ENCODE measurements at regions not wholly inside any gene's neighbourhood (a gene's known extent, or its start where the extent isn't known, plus 50 kb on each side); places are given as distances from the start of the nearest gene placed in this dataset.

- DNase-seq (ENCODE audit: low read depth, low spot score) (no peak), ATAC-seq (no peak)
- TF ChIP-seq CEBPB (IDR thresholded peaks at IDR 0.05; ENCODE audit: low read depth) (no peak), POLR2AphosphoS5 (IDR thresholded peaks at IDR 0.05; ENCODE audit: low read depth, low read length) (no peak), EZH2 (IDR thresholded peaks at IDR 0.05) (no peak), ZNF274 (IDR thresholded peaks at IDR 0.05; ENCODE audit: low read depth, low read length) (no peak), ATF3 (IDR thresholded peaks at IDR 0.05) (no peak), REST (IDR thresholded peaks at IDR 0.05; ENCODE audit: low read depth) (no peak), EGR1 (IDR thresholded peaks at IDR 0.05; ENCODE audit: low read depth) (no peak), SIN3A (IDR thresholded peaks at IDR 0.05; ENCODE audit: low read depth) (no peak)
- Histone ChIP-seq H3K79me2 (ENCODE audit: insufficient read depth, low read length) (no peaks in the 10 kb centered on the region), H3K27me3 (ENCODE audit: insufficient read depth, low read length) (no peaks in the 10 kb centered on the region), H4K20me1 (ENCODE audit: insufficient read depth) (no peaks in the 10 kb centered on the region), H3K4me2 (ENCODE audit: low read length) (no peak overlapping the region), H2AFZ (ENCODE audit: low read depth, low read length, poor library complexity, severe bottlenecking) (no peak overlapping the region), H3K9me2 (ENCODE audit: insufficient read depth) (no peaks in the 10 kb centered on the region), H3K4me1 (ENCODE audit: control insufficient read depth in 1 of 2, insufficient read depth in 2 of 2, low read length in 2 of 2) (no peaks in the 10 kb centered on the region), H3K27ac (ENCODE audit: low read depth, low read length) (no peak overlapping the region), H3K4me3 (replicated peaks in 1 of 2; ENCODE audit: low read depth in 1 of 2, low read length in 2 of 2) (no peak overlapping the region), H3K9me3 (ENCODE audit: control insufficient read depth in 1 of 2, insufficient read depth in 1 of 2, low read depth in 1 of 2, low read length in 2 of 2) (no peaks in the 10 kb centered on the region), H3K9ac (ENCODE audit: low read length) (no peak overlapping the region), H3K36me3 (ENCODE audit: control insufficient read depth in 1 of 2, insufficient read depth in 2 of 2, low read length in 2 of 2) (no peaks in the 10 kb centered on the region)
- CTCF ChIA-PET: interaction anchor here (0.9 to 1.2 kb wide), 2 partner anchors 8 to 9 kb away, joined by 3 to 4 read pairs; no protein-coding TSS in a partner anchor
- no TSS peak for BruUV-seq (replicated peaks)
- RAD21 ChIA-PET (ENCODE audit: low non-redundant PET in 1 of 2, low total read pairs in 2 of 2, uncharacterized antibody in 2 of 2, unreplicated experiment in 2 of 2): no interaction called here
- POLR2A ChIA-PET: no interaction called here
- intact Hi-C loops (cut with micrococcal nuclease): no loop called here
Observed at GRCh38 chr11:29352273-29352795, 664.5 kb downstream of the KCNA4 start.
